Prostate gland (tissue), 2 donors: ENCODE measurements at regions not wholly inside any gene's neighbourhood (a gene's known extent, or its start where the extent isn't known, plus 50 kb on each side); places are given as distances from the start of the nearest gene placed in this dataset.

Source experiments
- POLR2A ChIP-seq: fragments of 450-650 bp; IDR thresholded peaks from one replicate; pipeline ENCODE4 v1.6.1; 2016; ENCODE audit warnings: antibody characterized with exemption, mild to moderate bottlenecking
- TF ChIP-seq, protein P1 (sequence below), 4 experiments: fragments of 200-600 bp in 2 of 4; fragments of 450-650 bp in 2 of 4; sonication (generic) in 2 of 4; IDR thresholded peaks; 1 replicate in 3 of 4; 2 replicates in 1 of 4; pipeline ENCODE4 v1.5.1; 2016 to 2019; ENCODE audit warnings: antibody characterized with exemption in 4 of 4, mild to moderate bottlenecking in 2 of 4, moderate library complexity in 2 of 4

DNA sequence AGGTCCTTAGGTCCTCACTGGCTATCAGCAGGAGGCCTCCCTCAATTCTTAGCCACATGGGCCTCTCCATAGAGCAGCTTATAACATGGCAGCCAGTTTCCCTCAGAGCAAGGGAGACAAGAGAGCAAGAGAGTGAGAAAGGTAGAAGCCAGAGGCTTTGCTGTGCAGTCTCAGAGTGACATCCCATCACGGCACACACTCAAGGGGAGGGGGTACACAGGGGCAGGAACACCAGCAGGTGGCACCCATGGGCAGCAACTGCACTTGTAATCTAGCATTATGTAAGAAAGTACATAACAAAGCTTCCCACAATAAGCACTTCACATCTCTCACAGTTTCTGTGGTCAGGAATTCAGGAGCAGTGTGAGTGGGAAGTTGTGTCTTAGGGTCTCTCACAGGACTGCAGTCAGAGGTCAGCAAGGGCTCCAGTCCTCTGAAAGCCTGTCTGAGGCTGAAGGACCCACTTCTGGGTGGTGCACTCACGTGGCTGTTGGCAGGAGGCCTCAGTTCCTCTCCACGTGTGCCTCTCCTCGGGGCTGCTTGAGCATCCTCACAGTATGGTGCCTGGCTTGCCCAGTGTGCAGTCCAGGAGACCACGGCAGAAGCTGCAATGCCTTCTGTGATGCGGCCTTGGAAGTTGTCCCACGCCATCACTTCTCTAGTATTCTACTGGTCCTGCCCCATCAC is 159.4 kb downstream of the OAT start:
- no peak for TF ChIP-seq POLR2A
- TF ChIP-seq, protein P1, sequence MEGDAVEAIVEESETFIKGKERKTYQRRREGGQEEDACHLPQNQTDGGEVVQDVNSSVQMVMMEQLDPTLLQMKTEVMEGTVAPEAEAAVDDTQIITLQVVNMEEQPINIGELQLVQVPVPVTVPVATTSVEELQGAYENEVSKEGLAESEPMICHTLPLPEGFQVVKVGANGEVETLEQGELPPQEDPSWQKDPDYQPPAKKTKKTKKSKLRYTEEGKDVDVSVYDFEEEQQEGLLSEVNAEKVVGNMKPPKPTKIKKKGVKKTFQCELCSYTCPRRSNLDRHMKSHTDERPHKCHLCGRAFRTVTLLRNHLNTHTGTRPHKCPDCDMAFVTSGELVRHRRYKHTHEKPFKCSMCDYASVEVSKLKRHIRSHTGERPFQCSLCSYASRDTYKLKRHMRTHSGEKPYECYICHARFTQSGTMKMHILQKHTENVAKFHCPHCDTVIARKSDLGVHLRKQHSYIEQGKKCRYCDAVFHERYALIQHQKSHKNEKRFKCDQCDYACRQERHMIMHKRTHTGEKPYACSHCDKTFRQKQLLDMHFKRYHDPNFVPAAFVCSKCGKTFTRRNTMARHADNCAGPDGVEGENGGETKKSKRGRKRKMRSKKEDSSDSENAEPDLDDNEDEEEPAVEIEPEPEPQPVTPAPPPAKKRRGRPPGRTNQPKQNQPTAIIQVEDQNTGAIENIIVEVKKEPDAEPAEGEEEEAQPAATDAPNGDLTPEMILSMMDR (IDR thresholded peaks at IDR 0.05) = no peak
